ENCODE measurements at regions not wholly inside any gene's neighbourhood (a gene's known extent, or its start where the extent isn't known, plus 50 kb on each side); places are given as distances from the start of the nearest gene placed in this dataset.

DNA sequence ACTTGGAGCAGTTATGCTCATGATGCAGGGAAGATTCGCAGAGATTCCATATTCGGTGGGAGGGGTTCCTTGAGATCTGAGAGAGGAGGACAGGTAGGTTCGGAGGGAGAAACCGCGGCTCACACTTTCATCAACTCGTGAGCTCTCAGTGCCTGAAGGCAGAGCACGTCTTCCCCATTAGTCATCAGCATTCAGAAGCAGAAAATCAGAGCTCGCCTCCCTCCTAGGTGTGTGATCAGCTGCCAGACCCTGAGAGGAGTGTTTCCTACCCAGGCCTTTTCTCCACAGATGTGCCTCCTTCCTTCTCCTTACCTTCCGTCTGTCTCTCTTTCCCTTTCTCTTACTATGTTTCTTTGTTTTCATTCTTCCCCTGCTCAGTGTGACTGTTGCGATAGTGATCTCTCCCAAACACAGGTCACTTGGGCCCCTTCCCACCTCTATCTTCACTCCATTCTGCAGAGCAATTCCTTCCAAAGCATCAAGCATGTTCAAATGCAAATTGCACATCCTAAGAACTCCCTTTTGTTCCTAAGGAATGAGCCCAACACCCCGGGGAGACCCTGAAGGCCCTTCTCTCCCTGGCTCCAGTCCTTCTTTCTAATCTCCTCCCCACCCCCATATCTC, 389.5 kb downstream of the UQCRFS1 start:
- TF ChIP-seq L3MBTL2 (conservative IDR thresholded peaks at IDR 0.05), result no peak
- no peak for TF ChIP-seq FOXK2 (IDR thresholded peaks at IDR 0.05)
- TF ChIP-seq HDGF (IDR thresholded peaks at IDR 0.05; ENCODE audit: borderline replicate concordance), result no peak
- no peak for TF ChIP-seq SP1 (IDR thresholded peaks at IDR 0.05)
- TF ChIP-seq ARNT (IDR thresholded peaks at IDR 0.05), result no peak
- no peak for TF ChIP-seq TARDBP (IDR thresholded peaks at IDR 0.05)
- TF ChIP-seq BHLHE40 (IDR thresholded peaks at IDR 0.05; ENCODE audit: borderline replicate concordance), result no peak
- TF ChIP-seq ELF4 (IDR thresholded peaks at IDR 0.05), result no peak
- TF ChIP-seq FOXM1 (IDR thresholded peaks at IDR 0.05; ENCODE audit: borderline replicate concordance), result no peak
